Mucosa of stomach (tissue), 1 donor: ENCODE measurements at regions not wholly inside any gene's neighbourhood (a gene's known extent, or its start where the extent isn't known, plus 50 kb on each side); places are given as distances from the start of the nearest gene placed in this dataset.
"Not testable (repeated sequence)": the region's sequence is repeated elsewhere in the genome, so short reads cannot be mapped to it uniquely, and the experiment has no call there.

Experiments
- H3K27me3 ChIP-seq: one replicate; pipeline ENCODE4 v1.7.0; 2013; ENCODE audit warnings: mild to moderate bottlenecking, low read length; ENCODE audit not compliant: control insufficient read depth, insufficient read depth
- H3K36me3 ChIP-seq: one replicate; pipeline ENCODE4 v1.7.0; 2013; ENCODE audit warnings: low read length; ENCODE audit not compliant: control insufficient read depth, insufficient read depth
- H3K4me1 ChIP-seq: one replicate; pipeline ENCODE4 v1.7.0; 2013; ENCODE audit warnings: mild to moderate bottlenecking, low read length; ENCODE audit not compliant: control insufficient read depth, insufficient read depth
- H3K4me3 ChIP-seq: one replicate; pipeline ENCODE4 v1.7.0; 2013; ENCODE audit warnings: low read length
- H3K9ac ChIP-seq: one replicate; pipeline ENCODE4 v1.7.0; 2013; ENCODE audit warnings: mild to moderate bottlenecking, low read length, moderate library complexity
- H3K9me3 ChIP-seq: one replicate; pipeline ENCODE4 v1.7.0; 2013; ENCODE audit warnings: mild to moderate bottlenecking, low read length, moderate library complexity; ENCODE audit not compliant: control insufficient read depth
- donor health status: Pancreatic carcinoma.

GRCh38 chr18:54662986-54663385 is 71.9 kb downstream of the DYNAP start:
- H3K4me3 ChIP-seq = no peak overlapping the region
- no peaks in the 10 kb centered on the region for H3K4me1 ChIP-seq
- H3K27me3 ChIP-seq = no peaks in the 10 kb centered on the region
- no peak overlapping the region for H3K9ac ChIP-seq
- no peaks in the 10 kb centered on the region for H3K36me3 ChIP-seq
- no peaks in the 10 kb centered on the region for H3K9me3 ChIP-seq

- not testable (repeated sequence) for H3K27me3 ChIP-seq, H3K4me3 ChIP-seq, H3K9ac ChIP-seq, H3K9me3 ChIP-seq, H3K36me3 ChIP-seq, H3K4me1 ChIP-seq
Measured at GRCh38 chr18:54669701-54670100, 78.7 kb downstream of the DYNAP start.

- H3K4me1 ChIP-seq = no peaks in the 10 kb centered on the region
- H3K27me3 ChIP-seq = no peaks in the 10 kb centered on the region
- H3K9me3 ChIP-seq = no peaks in the 10 kb centered on the region
- H3K36me3 ChIP-seq = no peaks in the 10 kb centered on the region
- no peak overlapping the region for H3K4me3 ChIP-seq
- no peak overlapping the region for H3K9ac ChIP-seq
Measured at GRCh38 chr18:54671291-54671881, 80.3 kb downstream of the DYNAP start.

- Histone ChIP-seq H3K27me3 (no peaks in the 10 kb centered on the region), H3K36me3 (no peaks in the 10 kb centered on the region), H3K4me3 (no peak overlapping the region), H3K9me3 (no peaks in the 10 kb centered on the region), H3K4me1 (no peaks in the 10 kb centered on the region), H3K9ac (no peak overlapping the region)
Measured at GRCh38 chr18:54672109-54672508, 81.1 kb downstream of the DYNAP start.

GRCh38 chr18:54672846-54673475 is 81.9 kb downstream of the DYNAP start:
- Histone ChIP-seq H3K27me3 (no peaks in the 10 kb centered on the region), H3K9me3 (no peaks in the 10 kb centered on the region), H3K4me3 (no peak overlapping the region), H3K9ac (no peak overlapping the region), H3K4me1 (no peaks in the 10 kb centered on the region), H3K36me3 (no peaks in the 10 kb centered on the region)

- H3K4me1 ChIP-seq = no peaks in the 10 kb centered on the region
- H3K9ac ChIP-seq = no peak overlapping the region
- no peak overlapping the region for H3K4me3 ChIP-seq
- no peaks in the 10 kb centered on the region for H3K36me3 ChIP-seq
- no peaks in the 10 kb centered on the region for H3K9me3 ChIP-seq
- no peaks in the 10 kb centered on the region for H3K27me3 ChIP-seq
Measured at GRCh38 chr18:54673936-54674335, 82.9 kb downstream of the DYNAP start.

DNA sequence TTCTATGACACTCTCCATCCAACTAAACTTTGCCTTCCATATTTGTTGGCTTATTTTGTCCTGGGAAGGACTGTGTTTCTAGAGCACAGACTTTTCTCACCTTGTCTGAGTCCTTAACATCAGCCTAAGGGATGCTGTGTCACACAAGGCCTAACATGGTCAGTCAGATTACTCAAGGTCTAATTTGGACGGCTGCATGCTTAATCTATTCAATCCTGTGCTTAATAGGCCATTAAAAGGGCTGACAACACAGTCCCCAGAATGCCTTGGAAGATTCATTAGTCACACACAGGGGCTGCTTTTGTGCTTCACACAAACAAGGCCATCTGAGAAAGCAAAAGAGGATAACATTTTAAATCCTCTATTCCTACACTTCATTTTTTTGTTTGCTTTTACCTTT is 84.0 kb downstream of the DYNAP start:
- H3K9ac ChIP-seq = no peak overlapping the region
- no peaks in the 10 kb centered on the region for H3K27me3 ChIP-seq
- no peaks in the 10 kb centered on the region for H3K9me3 ChIP-seq
- no peak overlapping the region for H3K4me3 ChIP-seq
- H3K36me3 ChIP-seq = no peaks in the 10 kb centered on the region
- no peaks in the 10 kb centered on the region for H3K4me1 ChIP-seq

DNA sequence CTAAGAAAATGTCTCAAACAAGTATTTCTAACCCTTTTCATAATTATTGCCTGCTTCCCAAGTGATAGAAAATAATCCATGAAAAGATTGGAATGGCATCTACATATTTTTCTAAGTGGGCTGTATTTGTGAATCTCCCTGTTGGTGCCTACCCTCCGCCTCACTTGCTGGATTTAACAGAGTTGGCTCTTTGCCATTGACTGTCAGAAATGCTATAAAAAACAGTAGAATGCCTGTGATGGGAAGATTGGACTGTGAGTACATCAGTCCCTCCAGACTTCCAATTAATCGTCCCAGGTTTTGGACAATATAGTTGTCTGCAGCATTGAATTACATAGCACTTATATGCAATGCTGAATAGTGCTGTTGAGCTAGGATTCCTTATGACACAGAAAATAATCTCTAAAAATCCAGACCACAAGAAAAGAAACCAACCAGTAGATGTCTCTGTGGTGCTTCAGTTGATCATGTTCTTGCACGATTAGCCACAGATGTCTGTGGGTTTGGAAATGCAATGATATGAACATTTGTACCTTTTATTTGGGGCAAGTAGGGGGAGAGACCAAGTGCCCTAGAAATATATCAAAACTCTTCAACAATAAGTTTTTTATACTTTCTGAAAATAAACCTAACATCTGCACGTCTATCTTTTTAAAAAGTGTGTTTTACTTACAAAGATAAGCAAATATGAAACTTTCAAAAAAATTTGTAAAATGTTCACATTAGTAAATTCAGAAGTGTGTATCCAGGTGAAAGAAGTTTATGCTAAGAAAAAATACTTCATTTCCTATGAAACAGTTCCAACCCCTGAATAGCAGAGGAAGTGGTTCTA is 88.5 kb downstream of the DYNAP start:
- H3K9me3 ChIP-seq = no peaks in the 10 kb centered on the region

DNA sequence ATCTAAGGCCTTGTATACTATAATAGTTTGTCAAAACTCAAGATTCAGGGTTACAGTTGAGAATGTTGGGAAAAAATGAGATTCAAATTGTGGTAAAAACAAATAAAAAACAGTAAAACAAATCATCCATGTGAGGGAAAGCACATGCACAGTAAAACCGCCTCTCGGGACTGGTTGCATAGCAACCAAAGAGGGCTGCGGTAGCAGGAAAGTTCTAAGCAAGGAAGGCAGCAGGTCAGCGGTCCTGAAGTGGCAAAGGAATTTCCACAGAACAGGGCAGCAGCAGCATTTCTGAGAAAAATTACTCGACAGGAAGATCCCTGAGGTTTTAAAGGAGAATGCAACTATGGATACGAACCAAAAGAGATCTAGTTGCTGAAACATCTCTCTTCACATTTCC is 93.7 kb downstream of the DYNAP start:
- Histone ChIP-seq H3K9me3 (no peaks in the 10 kb centered on the region), H3K27me3 (no peaks in the 10 kb centered on the region), H3K36me3 (no peaks in the 10 kb centered on the region), H3K4me3 (no peak overlapping the region), H3K4me1 (no peaks in the 10 kb centered on the region), H3K9ac (no peak overlapping the region)

More for the DNA sequence above, 88.5 kb downstream of the DYNAP start:
- H3K27me3 ChIP-seq = no peaks in the 10 kb centered on the region
- no peak overlapping the region for H3K9ac ChIP-seq
- H3K4me1 ChIP-seq = no peaks in the 10 kb centered on the region
- H3K4me3 ChIP-seq = no peak overlapping the region
- H3K36me3 ChIP-seq = no peaks in the 10 kb centered on the region

GRCh38 chr18:54689319-54689718 is 98.3 kb downstream of the DYNAP start:
- Histone ChIP-seq H3K4me1 (no peaks in the 10 kb centered on the region), H3K27me3 (no peaks in the 10 kb centered on the region), H3K36me3 (no peaks in the 10 kb centered on the region), H3K9me3 (no peaks in the 10 kb centered on the region), H3K4me3 (no peak overlapping the region), H3K9ac (no peak overlapping the region)

GRCh38 chr18:54690198-54690597 is 99.2 kb downstream of the DYNAP start:
- Histone ChIP-seq H3K36me3 (no peaks in the 10 kb centered on the region), H3K4me3 (no peak overlapping the region), H3K9me3 (no peaks in the 10 kb centered on the region), H3K9ac (no peak overlapping the region), H3K4me1 (no peaks in the 10 kb centered on the region), H3K27me3 (no peaks in the 10 kb centered on the region)

GRCh38 chr18:54692463-54692862 is 101.4 kb downstream of the DYNAP start:
- Histone ChIP-seq H3K4me3 (no peak overlapping the region), H3K9me3 (no peaks in the 10 kb centered on the region), H3K36me3 (no peaks in the 10 kb centered on the region), H3K9ac (no peak overlapping the region), H3K4me1 (no peaks in the 10 kb centered on the region), H3K27me3 (no peaks in the 10 kb centered on the region)
